Bronchial epithelial cell (primary cell): ENCODE measurements at regions not wholly inside any gene's neighbourhood (a gene's known extent, or its start where the extent isn't known, plus 50 kb on each side); places are given as distances from the start of the nearest gene placed in this dataset.

Source experiments
- DNase-seq: peaks from one replicate; pipeline ENCODE4 v3.0.0-alpha.2; 2010; ENCODE audit warnings: low read depth
- FAIRE-seq: peaks from 2 replicates; lab custom pipeline; 2011; peaks lifted over from hg19 to GRCh38; lab: Jason Lieb, UNC
- H3K27me3 ChIP-seq: 2 replicates; pipeline ENCODE4 v1.5.1; 2011; ENCODE audit warnings: low read length; ENCODE audit not compliant: control insufficient read depth, insufficient read depth
- H3K36me3 ChIP-seq: 2 replicates; pipeline ENCODE4 v1.5.1; 2011; ENCODE audit warnings: low read length; ENCODE audit not compliant: control insufficient read depth, insufficient read depth
- H3K4me3 ChIP-seq: 2 replicates; pipeline ENCODE4 v1.5.1; 2011; ENCODE audit warnings: mild to moderate bottlenecking, low read depth, low read length, control low read depth
- TF ChIP-seq, protein P1 (sequence below): IDR thresholded peaks from 2 replicates; pipeline ENCODE4 v1.5.1; 2011; ENCODE audit warnings: mild to moderate bottlenecking, moderate library complexity, low read length, control low read depth, inconsistent platforms; ENCODE audit not compliant: insufficient read depth, severe bottlenecking

DNA sequence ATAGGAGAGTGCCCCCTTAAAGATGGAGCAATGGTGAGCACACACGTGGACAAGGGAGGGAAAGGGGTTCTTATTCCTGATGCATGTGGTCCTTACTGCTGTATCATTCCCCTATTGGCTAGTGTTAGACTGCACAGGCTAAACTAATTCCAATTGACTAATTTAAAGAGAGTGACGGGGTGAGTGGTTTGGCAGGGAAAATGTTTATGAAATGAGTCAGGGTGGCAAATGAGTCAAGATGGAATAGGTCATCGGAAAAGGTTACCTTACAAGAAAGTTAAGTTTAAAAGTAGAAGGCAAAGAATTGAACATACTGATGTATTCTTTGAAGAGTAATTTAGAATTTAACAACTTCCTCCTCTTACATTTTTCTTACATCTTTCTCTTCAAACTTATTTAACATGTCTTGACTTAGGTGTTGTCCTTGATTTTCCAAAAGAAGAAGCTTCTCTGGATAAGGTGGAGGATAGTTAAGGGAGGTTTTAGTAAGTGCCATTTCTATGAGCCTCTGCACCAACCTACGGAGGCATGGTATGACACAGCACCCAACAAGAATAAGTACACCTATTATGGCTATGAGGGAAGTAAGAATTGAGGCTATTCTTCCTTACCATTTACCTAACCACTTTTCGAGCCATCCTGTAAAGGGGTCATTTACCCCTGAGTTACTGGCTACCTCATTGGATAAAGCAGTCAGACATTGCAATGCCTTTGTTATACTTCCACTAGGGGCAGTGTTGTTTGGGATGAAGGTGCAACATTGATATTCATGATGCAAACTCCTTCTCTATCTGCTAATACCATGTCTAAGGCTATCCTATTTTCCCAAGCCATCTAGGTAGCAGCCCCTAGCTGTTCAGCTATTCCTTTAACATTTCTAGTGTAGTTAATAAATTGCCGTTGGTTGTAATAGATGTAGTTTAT lies 1345.8 kb upstream of the LRRTM1 start:
- TF ChIP-seq, protein P1, sequence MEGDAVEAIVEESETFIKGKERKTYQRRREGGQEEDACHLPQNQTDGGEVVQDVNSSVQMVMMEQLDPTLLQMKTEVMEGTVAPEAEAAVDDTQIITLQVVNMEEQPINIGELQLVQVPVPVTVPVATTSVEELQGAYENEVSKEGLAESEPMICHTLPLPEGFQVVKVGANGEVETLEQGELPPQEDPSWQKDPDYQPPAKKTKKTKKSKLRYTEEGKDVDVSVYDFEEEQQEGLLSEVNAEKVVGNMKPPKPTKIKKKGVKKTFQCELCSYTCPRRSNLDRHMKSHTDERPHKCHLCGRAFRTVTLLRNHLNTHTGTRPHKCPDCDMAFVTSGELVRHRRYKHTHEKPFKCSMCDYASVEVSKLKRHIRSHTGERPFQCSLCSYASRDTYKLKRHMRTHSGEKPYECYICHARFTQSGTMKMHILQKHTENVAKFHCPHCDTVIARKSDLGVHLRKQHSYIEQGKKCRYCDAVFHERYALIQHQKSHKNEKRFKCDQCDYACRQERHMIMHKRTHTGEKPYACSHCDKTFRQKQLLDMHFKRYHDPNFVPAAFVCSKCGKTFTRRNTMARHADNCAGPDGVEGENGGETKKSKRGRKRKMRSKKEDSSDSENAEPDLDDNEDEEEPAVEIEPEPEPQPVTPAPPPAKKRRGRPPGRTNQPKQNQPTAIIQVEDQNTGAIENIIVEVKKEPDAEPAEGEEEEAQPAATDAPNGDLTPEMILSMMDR: no peak
- Histone ChIP-seq H3K27me3 (no peaks in the 10 kb centered on the region), H3K36me3 (no peaks in the 10 kb centered on the region), H3K4me3 (no peak overlapping the region)
- DNase-seq (peak; percentile 77), FAIRE-seq (no peak)

GRCh38 chr2:81648806-81649205 lies 1344.3 kb upstream of the LRRTM1 start:
- Histone ChIP-seq H3K4me3 (no peak overlapping the region), H3K36me3 (no peaks in the 10 kb centered on the region), H3K27me3 (no peaks in the 10 kb centered on the region)
- no peak for FAIRE-seq
- TF ChIP-seq, protein P1: no peak
- DNase-seq: no peak

DNA sequence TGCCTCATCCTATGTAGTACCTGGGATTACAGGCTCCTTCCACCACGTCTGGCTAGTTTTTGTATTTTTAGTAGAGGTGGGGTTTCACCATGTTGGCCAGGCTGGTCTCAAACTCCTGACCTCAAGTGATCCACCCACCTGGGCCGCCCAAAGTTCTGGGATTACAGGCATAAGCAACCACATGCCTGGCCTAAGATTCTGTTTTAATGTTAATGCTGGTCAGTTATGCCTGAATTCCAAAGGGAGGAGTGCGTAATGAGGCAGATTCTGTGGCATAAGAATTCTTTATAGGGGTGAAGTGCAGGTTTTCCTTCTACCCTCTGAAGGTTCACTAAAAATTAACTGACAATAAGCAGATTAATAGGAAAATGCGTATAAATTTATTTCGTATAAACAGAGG lies 1343.8 kb upstream of the LRRTM1 start:
- Histone ChIP-seq H3K36me3 (no peaks in the 10 kb centered on the region), H3K27me3 (no peaks in the 10 kb centered on the region), H3K4me3 (no peak overlapping the region)
- TF ChIP-seq, protein P1: no peak
- FAIRE-seq: no peak
- DNase-seq: no peak

DNA sequence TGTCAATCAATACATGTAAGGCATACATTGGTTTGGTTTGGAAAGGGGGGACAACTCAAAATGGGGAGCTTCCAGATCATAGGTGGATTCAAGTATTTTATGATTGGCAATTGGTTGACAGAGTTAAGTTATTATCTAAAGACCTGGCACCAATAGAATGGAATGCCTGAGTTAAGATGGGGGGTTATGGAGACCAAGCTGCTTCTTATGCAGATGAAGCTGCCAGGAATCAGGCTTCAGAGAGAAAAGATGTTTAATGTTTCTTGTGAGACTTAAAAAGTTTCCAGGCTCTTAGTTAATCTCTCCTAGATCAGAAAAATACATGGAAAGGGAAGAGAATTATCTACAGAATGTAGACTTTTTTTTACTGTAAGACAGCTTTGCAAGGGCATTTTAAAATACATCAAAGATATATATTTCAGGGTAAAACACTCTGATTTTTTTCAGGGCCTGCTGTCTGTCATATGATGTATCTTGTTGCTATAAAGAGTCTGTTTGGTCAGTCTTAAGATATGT lies 1343.2 kb upstream of the LRRTM1 start:
- no peak for DNase-seq
- TF ChIP-seq, protein P1: no peak
- Histone ChIP-seq H3K4me3 (no peak overlapping the region), H3K27me3 (no peaks in the 10 kb centered on the region), H3K36me3 (no peaks in the 10 kb centered on the region)
- FAIRE-seq: no peak

- TF ChIP-seq, protein P1: no peak
- Histone ChIP-seq H3K27me3 (no peaks in the 10 kb centered on the region), H3K36me3 (no peaks in the 10 kb centered on the region), H3K4me3 (no peak overlapping the region)
- no peak for FAIRE-seq
- no peak for DNase-seq
Measured at GRCh38 chr2:81645745-81646301, 1341.3 kb upstream of the LRRTM1 start.
